GM23338 (cell line): ENCODE measurements at regions not wholly inside any gene's neighbourhood (a gene's known extent, or its start where the extent isn't known, plus 50 kb on each side); places are given as distances from the start of the nearest gene placed in this dataset.

Experiments used
- ATAC-seq: fragments of 200-7000 bp; cut with Tn5 transposase; 3 replicates; pipeline ENCODE4 v1.9.1; 2020
- DNase-seq: peaks from one replicate; pipeline ENCODE4 v3.0.0-alpha.2; 2015; ENCODE audit warnings: low spot score
- H2AFZ ChIP-seq: fragments of 200-600 bp; sonication (generic); 2 replicates; pipeline ENCODE4 v1.8.0; 2016; ENCODE audit warnings: antibody characterized with exemption, mild to moderate bottlenecking, moderate library complexity
- H3F3A ChIP-seq: fragments of 200-600 bp; sonication (generic); replicated peaks from 2 replicates; pipeline ENCODE4 v1.8.0; 2017; ENCODE audit warnings: antibody characterized with exemption, mixed run types, low read depth
- H3K27ac ChIP-seq: fragments of 200-600 bp; sonication (generic); 2 replicates; pipeline ENCODE4 v1.6.1; 2016; ENCODE audit warnings: low read depth
- H3K27me3 ChIP-seq: fragments of 200-600 bp; sonication (generic); 2 replicates; pipeline ENCODE4 v1.8.0; 2016; ENCODE audit warnings: mild to moderate bottlenecking, mixed run types, moderate library complexity; ENCODE audit not compliant: insufficient read depth
- H3K36me3 ChIP-seq: fragments of 200-600 bp; sonication (generic); 2 replicates; pipeline ENCODE4 v1.8.0; 2016; ENCODE audit warnings: mild to moderate bottlenecking; ENCODE audit not compliant: insufficient read depth
- H3K4me1 ChIP-seq: fragments of 200-600 bp; sonication (generic); 2 replicates; pipeline ENCODE4 v1.8.0; 2016; ENCODE audit warnings: mild to moderate bottlenecking, moderate library complexity; ENCODE audit not compliant: insufficient read depth
- H3K4me2 ChIP-seq: fragments of 200-600 bp; sonication (generic); 2 replicates; pipeline ENCODE4 v1.7.1; 2017; ENCODE audit warnings: mixed run types
- H3K4me3 ChIP-seq: fragments of 200-600 bp; sonication (generic); 2 replicates; pipeline ENCODE4 v1.6.1; 2016; ENCODE audit warnings: mixed run types
- H3K79me2 ChIP-seq: fragments of 200-600 bp; sonication (generic); replicated peaks from 2 replicates; pipeline ENCODE4 v1.8.0; 2017; ENCODE audit warnings: mild to moderate bottlenecking; ENCODE audit not compliant: insufficient read depth
- H3K9me2 ChIP-seq: fragments of 200-600 bp; sonication (generic); 2 replicates; pipeline ENCODE4 v1.8.0; 2017; ENCODE audit not compliant: insufficient read depth
- H4K20me1 ChIP-seq: fragments of 200-600 bp; sonication (generic); replicated peaks from 2 replicates; pipeline ENCODE4 v1.8.0; 2017; ENCODE audit warnings: mild to moderate bottlenecking; ENCODE audit not compliant: insufficient read depth
- H3K27ac Mint-ChIP-seq: 2 replicates; pipeline ENCODE4 v1.8.0; 2020; ENCODE audit warnings: inconsistent platforms, mild to moderate bottlenecking, moderate library complexity, mixed read lengths
- H3K27me3 Mint-ChIP-seq: 3 replicates; pipeline ENCODE4 v1.8.0; 2022; ENCODE audit warnings: low read depth, mild to moderate bottlenecking, moderate library complexity, mixed read lengths, inconsistent platforms; ENCODE audit not compliant: insufficient read depth, poor library complexity
- H3K36me3 Mint-ChIP-seq: 3 replicates; pipeline ENCODE4 v1.8.0; 2021; ENCODE audit warnings: low read depth, mild to moderate bottlenecking, inconsistent platforms, moderate library complexity, mixed read lengths
- H3K4me1 Mint-ChIP-seq: 3 replicates; pipeline ENCODE4 v1.8.0; 2020; ENCODE audit warnings: mild to moderate bottlenecking, inconsistent platforms, mixed read lengths
- H3K4me3 Mint-ChIP-seq: 3 replicates; pipeline ENCODE4 v1.8.0; 2021; ENCODE audit warnings: moderate library complexity, mild to moderate bottlenecking, inconsistent platforms, mixed read lengths
- H3K9me3 Mint-ChIP-seq: 3 replicates; pipeline ENCODE4 v1.8.0; 2020; ENCODE audit warnings: moderate library complexity, mild to moderate bottlenecking, inconsistent platforms, mixed read lengths
- CREB1 ChIP-seq: fragments of 250-450 bp; sonication (Bioruptor Pico); IDR thresholded peaks from 2 replicates; pipeline ENCODE4 v1.5.0; 2020; ENCODE audit warnings: low read depth, mild to moderate bottlenecking, moderate library complexity
- ETS1 ChIP-seq: IDR thresholded peaks from 2 replicates; pipeline ENCODE4 v1.6.1; 2016; ENCODE audit warnings: antibody characterized with exemption
- EZH2 ChIP-seq: fragments of 200-600 bp; sonication (generic); IDR thresholded peaks from one replicate; pipeline ENCODE4 v1.8.0; 2017; ENCODE audit warnings: antibody characterized with exemption, mild to moderate bottlenecking, low read depth; ENCODE audit not compliant: unreplicated experiment
- EZH2phosphoT487 ChIP-seq: fragments of 200-600 bp; sonication (generic); IDR thresholded peaks from one replicate; pipeline ENCODE4 v1.8.1; 2018; ENCODE audit warnings: antibody characterized with exemption; ENCODE audit not compliant: unreplicated experiment
- JUNB ChIP-seq: IDR thresholded peaks from one replicate; pipeline ENCODE4 v1.6.1; 2016; ENCODE audit warnings: antibody characterized with exemption; ENCODE audit not compliant: unreplicated experiment
- NANOG ChIP-seq: IDR thresholded peaks from 2 replicates; pipeline ENCODE4 v1.6.1; 2016; ENCODE audit warnings: antibody characterized with exemption, borderline replicate concordance
- POLR2AphosphoS5 ChIP-seq: IDR thresholded peaks from 2 replicates; pipeline ENCODE4 v1.6.1; 2016; ENCODE audit warnings: antibody characterized with exemption, low read depth
- REST ChIP-seq: IDR thresholded peaks from one replicate; pipeline ENCODE4 v1.6.1; 2018; ENCODE audit warnings: antibody characterized with exemption; ENCODE audit not compliant: unreplicated experiment
- STAT1 ChIP-seq: IDR thresholded peaks from one replicate; pipeline ENCODE4 v1.6.1; 2016; ENCODE audit warnings: antibody characterized with exemption; ENCODE audit not compliant: unreplicated experiment
- ZNF114 ChIP-seq: fragments of 250-450 bp; sonication (Bioruptor Pico); IDR thresholded peaks from 2 replicates; pipeline ENCODE4 v1.5.0; 2020; ENCODE audit warnings: mild to moderate bottlenecking, moderate library complexity
- ZNF331 ChIP-seq: fragments of 250-450 bp; sonication (Bioruptor Pico); IDR thresholded peaks from 2 replicates; pipeline ENCODE4 v1.5.0; 2020; ENCODE audit warnings: low read depth, mild to moderate bottlenecking, moderate library complexity
- TF ChIP-seq, protein P1 (sequence below): fragments of 250-450 bp; sonication (Bioruptor Pico); IDR thresholded peaks from 2 replicates; pipeline ENCODE4 v1.5.0; 2020; ENCODE audit warnings: mild to moderate bottlenecking, moderate library complexity
- TF ChIP-seq, protein P2 (sequence below), 2 experiments: fragments of 200-600 bp in 1 of 2; sonication (generic) in 1 of 2; conservative IDR thresholded peaks; 2 replicates each; pipeline versions ENCODE4 v1.5.1 to v1.6.1; 2016 to 2017; ENCODE audit warnings: antibody characterized with exemption in 2 of 2, low read depth in 2 of 2, mild to moderate bottlenecking in 2 of 2, moderate library complexity in 1 of 2

DNA sequence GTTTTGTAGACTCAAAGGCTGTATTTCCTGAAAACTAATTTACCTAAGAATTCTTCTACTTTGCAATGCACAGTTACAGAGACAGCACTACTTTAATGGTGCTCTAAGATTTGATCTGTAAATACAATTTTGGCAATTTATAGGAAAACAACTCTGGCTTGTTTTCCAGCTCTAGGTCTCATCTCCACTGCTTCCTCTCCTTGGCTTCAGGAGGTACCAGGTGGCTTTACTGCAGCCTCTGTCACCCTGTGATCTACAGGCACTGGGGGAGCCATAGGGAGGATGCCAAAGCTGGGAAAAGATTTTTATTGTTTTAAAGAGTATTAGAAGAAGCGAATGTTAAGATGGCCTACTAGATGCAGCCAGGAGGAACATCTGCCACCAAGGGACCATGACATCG, 1563.6 kb downstream of the OLFM4 start:
- Histone ChIP-seq H3K9me2 (peaks cover 5% of the 10 kb centered on the region; the same call in 1 of the 2 replicates), H4K20me1 (no peaks in the 10 kb centered on the region), H2AFZ (no peak overlapping the region), H3K4me2 (no peak overlapping the region), H3K36me3 (no peaks in the 10 kb centered on the region), H3K79me2 (no peaks in the 10 kb centered on the region), H3K27me3 (no peaks in the 10 kb centered on the region), H3K4me1 (peaks cover 3% of the 10 kb centered on the region), H3K4me3 (no peak overlapping the region), H3K27ac (no peak overlapping the region), H3F3A (no peaks in the 10 kb centered on the region)
- TF ChIP-seq CREB1 (CRISPR knock-in tag) (no peak), EZH2 (no peak), EZH2phosphoT487 (no peak), JUNB (no peak), REST (no peak), ZNF114 (CRISPR knock-in tag) (no peak), NANOG (no peak), POLR2AphosphoS5 (no peak), STAT1 (no peak), ETS1 (no peak), ZNF331 (CRISPR knock-in tag) (no peak)
- TF ChIP-seq, protein P1, sequence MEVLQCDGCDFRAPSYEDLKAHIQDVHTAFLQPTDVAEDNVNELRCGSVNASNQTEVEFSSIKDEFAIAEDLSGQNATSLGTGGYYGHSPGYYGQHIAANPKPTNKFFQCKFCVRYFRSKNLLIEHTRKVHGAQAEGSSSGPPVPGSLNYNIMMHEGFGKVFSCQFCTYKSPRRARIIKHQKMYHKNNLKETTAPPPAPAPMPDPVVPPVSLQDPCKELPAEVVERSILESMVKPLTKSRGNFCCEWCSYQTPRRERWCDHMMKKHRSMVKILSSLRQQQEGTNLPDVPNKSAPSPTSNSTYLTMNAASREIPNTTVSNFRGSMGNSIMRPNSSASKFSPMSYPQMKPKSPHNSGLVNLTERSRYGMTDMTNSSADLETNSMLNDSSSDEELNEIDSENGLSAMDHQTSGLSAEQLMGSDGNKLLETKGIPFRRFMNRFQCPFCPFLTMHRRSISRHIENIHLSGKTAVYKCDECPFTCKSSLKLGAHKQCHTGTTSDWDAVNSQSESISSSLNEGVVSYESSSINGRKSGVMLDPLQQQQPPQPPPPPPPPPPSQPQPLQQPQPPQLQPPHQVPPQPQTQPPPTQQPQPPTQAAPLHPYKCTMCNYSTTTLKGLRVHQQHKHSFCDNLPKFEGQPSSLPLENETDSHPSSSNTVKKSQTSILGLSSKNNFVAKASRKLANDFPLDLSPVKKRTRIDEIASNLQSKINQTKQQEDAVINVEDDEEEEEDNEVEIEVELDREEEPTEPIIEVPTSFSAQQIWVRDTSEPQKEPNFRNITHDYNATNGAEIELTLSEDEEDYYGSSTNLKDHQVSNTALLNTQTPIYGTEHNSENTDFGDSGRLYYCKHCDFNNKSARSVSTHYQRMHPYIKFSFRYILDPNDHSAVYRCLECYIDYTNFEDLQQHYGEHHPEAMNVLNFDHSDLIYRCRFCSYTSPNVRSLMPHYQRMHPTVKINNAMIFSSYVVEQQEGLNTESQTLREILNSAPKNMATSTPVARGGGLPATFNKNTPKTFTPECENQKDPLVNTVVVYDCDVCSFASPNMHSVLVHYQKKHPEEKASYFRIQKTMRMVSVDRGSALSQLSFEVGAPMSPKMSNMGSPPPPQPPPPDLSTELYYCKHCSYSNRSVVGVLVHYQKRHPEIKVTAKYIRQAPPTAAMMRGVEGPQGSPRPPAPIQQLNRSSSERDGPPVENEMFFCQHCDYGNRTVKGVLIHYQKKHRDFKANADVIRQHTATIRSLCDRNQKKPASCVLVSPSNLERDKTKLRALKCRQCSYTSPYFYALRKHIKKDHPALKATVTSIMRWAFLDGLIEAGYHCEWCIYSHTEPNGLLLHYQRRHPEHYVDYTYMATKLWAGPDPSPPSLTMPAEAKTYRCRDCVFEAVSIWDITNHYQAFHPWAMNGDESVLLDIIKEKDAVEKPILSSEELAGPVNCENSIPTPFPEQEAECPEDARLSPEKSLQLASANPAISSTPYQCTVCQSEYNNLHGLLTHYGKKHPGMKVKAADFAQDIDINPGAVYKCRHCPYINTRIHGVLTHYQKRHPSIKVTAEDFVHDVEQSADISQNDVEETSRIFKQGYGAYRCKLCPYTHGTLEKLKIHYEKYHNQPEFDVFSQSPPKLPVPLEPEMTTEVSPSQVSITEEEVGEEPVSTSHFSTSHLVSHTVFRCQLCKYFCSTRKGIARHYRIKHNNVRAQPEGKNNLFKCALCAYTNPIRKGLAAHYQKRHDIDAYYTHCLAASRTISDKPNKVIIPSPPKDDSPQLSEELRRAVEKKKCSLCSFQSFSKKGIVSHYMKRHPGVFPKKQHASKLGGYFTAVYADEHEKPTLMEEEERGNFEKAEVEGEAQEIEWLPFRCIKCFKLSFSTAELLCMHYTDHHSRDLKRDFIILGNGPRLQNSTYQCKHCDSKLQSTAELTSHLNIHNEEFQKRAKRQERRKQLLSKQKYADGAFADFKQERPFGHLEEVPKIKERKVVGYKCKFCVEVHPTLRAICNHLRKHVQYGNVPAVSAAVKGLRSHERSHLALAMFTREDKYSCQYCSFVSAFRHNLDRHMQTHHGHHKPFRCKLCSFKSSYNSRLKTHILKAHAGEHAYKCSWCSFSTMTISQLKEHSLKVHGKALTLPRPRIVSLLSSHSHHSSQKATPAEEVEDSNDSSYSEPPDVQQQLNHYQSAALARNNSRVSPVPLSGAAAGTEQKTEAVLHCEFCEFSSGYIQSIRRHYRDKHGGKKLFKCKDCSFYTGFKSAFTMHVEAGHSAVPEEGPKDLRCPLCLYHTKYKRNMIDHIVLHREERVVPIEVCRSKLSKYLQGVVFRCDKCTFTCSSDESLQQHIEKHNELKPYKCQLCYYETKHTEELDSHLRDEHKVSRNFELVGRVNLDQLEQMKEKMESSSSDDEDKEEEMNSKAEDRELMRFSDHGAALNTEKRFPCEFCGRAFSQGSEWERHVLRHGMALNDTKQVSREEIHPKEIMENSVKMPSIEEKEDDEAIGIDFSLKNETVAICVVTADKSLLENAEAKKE (CRISPR knock-in tag), result no peak
- TF ChIP-seq, protein P2, sequence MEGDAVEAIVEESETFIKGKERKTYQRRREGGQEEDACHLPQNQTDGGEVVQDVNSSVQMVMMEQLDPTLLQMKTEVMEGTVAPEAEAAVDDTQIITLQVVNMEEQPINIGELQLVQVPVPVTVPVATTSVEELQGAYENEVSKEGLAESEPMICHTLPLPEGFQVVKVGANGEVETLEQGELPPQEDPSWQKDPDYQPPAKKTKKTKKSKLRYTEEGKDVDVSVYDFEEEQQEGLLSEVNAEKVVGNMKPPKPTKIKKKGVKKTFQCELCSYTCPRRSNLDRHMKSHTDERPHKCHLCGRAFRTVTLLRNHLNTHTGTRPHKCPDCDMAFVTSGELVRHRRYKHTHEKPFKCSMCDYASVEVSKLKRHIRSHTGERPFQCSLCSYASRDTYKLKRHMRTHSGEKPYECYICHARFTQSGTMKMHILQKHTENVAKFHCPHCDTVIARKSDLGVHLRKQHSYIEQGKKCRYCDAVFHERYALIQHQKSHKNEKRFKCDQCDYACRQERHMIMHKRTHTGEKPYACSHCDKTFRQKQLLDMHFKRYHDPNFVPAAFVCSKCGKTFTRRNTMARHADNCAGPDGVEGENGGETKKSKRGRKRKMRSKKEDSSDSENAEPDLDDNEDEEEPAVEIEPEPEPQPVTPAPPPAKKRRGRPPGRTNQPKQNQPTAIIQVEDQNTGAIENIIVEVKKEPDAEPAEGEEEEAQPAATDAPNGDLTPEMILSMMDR (conservative IDR thresholded peaks at IDR 0.05; ENCODE audit: low read depth in 2 of 2), result no peak
- Mint-ChIP-seq H3K36me3 (peaks cover 11% of the 10 kb centered on the region; the same call in 2 of the 3 replicates), H3K27me3 (no peaks in the 10 kb centered on the region), H3K4me3 (no peak overlapping the region), H3K4me1 (peaks cover 8% of the 10 kb centered on the region; the same call in 2 of the 3 replicates), H3K27ac (no peak overlapping the region; the same call in 1 of the 2 replicates), H3K9me3 (peaks cover 3% of the 10 kb centered on the region; the same call in 2 of the 3 replicates)
- ATAC-seq (no peak), DNase-seq (no peak)
